Hippocampal formation (tissue), 2 donors: ENCODE measurements at regions not wholly inside any gene's neighbourhood (a gene's known extent, or its start where the extent isn't known, plus 50 kb on each side); places are given as distances from the start of the nearest gene placed in this dataset.

Experiments
- DNase-seq, 2 donors: peaks; one replicate each; lab custom pipeline; 2025; lab: John Stamatoyannopoulos, UW

DNA sequence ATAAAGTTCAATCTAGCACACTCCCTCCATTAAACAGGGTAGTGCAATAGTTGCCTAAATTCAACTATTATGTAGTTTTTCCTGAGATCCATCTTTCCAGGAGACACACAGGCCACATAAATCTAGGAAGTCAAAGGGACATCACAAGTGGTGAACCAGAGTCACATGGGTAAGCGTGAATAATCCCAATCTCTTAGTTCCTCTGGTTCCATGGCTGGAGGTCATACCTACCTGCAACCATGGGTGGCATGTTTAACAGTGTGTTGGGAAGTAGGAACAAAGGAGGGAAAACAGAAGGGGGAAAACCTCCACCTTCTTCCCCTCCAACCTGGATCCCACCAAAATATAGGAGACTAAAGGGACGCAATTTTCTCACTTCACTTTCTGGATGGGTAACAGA, 2651.6 kb downstream of the ARAP2 start:
- DNase-seq = no peak

DNA sequence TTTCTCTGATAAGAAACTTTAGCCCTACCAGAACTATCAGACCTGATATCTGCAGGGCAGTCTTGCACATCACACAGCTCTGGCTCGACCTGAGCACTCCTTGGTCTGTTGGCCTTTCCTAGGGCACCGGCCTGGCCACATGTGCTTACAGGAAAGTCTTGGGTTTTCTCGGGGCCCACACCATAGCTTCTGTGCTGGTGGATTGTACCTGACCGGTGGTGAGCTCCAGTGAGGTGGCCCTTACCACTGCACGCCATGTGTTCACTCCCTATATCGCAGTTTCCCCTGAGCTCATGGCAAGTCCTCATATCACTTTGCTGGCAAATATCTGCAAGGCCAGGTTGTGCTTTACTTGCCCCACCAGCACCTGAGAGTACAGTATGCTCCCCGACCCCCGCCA, 2637.4 kb downstream of the ARAP2 start:
- DNase-seq = no peak

DNA sequence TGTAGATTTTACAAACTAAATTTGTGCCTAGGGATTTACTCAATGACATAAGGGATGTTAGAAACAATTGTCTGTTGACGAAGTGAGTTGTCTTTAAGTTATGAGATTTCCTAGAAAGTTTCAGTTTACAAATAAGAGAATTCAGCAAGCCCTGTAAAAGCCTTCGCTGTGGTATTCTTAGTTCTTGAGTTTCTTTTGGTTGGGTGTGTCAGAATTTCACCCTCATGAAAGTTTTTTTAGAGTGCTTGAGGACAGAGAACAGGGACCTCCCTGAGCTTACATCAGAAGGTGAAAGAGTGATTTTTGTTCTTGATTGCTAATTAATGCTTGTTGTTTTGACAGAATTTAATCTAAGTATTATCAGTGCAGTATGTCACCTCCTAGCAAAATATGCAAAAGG, 2628.2 kb downstream of the ARAP2 start:
- DNase-seq = no peak

DNA sequence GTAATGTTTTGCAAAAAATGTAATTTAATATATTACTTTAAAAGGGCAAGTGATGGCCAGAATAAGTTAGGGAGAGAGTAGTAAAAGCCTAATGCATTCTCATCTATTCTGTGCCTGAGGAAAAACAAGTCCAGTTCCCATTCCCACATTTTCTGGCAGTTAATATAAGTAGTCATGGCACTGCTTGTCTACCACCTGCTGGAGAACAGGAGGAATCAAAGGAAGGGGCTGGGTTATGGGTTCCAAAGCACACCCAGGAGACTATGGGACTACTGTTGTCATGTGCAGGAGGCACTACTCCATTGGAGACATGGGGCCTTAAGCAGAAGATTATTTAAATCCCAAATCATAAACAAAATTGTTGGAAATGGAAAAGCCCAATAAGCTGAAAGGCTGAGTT, 2618.6 kb downstream of the ARAP2 start:
- peak in 1 of 2 donors; percentile 30 for DNase-seq

DNA sequence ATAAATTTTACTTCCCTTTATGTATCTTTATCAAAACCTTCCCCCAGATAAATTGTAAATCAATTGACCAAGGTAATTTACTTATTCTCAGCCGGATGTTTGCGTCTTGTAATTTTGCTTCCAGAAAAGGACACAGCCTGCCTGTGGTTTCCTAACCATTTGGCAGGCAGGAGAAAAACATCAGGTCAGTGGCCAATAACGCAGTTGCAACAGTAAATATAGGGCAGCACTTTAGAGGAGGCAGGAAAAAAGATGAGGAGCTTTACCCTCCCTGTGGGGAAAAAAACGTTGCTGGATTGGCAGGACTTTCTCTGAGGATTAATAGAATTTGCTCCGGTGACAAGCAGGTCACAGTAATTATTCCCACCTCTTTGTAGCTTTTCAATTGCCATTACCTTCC, 2618.1 kb downstream of the ARAP2 start:
- peak in 1 of 2 donors; percentile 1 for DNase-seq

DNA sequence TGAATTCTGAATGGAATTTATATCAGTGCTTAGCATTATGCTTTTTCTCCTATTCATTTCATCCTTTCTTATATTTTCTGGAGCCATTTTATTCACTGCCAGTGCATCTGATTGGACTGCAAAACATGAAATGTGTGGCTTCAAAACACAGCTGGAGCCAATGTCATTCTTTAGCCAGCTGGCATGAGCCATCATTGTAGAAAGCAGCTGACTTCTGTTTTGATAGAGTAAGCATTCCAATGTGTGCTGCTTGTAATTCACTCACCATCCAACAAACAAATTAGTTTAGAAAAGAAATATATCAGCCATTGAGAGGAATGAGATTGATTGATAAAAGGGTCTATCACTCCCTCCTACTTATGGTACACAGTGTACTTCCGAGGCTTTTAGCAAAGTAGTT, 2616.0 kb downstream of the ARAP2 start:
- peak in 1 of 2 donors; percentile 26 for DNase-seq

DNA sequence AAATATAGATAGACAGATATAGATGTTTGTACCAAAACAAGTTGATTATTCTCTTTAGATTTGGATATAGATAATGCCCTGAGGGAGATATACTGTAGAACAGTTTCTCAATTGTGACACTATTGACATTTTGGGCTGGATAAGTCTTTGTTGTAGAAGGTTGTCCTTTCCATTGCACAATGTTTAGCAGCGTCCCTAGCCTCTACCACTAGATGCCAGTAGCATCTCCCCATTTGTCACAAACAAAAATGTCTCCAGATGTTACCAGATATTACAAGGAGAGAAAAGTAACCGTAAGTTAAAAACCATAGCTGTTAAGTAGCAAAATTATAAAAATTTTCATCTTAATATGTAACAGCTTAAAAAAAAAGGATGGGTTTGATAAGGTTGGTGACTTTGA, 2595.3 kb downstream of the ARAP2 start:
- DNase-seq = no peak

DNA sequence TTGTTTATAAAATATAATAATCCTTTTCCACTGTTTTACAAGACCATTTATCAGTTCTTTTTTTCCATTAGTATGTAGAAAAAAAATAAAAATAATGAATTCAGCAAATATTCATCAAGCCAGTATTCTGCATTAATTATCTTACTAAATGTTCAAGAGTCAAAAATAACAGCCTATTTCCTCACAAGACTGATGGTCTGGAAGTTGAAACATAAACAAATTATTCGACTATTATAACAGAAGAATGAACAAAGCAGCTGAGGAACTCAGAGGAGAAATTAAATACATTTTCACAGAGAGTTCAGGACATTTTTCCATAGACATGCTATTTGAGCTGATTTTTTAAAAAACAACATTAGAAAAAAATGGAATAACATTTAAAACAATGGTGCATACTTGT, 2594.8 kb downstream of the ARAP2 start:
- no peak for DNase-seq

DNA sequence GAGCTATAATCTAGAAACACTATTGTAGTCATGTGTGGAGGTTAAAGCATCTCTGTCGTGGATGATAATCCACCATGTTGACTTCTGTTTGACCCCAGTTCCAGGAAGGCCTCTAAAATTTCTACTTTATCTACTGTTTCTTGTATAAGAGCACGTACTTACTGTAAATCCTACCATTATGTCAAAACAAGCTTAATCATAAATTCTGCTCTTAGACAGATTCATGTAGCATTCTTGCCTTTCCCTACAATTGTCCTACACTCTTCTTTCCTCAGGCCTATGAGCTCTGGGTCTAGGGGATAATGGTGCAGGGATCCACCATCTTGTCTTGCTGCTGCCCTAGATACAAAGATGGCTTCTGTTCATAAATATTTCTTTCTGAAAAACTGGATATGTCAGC, 2594.3 kb downstream of the ARAP2 start:
- DNase-seq = no peak

DNA sequence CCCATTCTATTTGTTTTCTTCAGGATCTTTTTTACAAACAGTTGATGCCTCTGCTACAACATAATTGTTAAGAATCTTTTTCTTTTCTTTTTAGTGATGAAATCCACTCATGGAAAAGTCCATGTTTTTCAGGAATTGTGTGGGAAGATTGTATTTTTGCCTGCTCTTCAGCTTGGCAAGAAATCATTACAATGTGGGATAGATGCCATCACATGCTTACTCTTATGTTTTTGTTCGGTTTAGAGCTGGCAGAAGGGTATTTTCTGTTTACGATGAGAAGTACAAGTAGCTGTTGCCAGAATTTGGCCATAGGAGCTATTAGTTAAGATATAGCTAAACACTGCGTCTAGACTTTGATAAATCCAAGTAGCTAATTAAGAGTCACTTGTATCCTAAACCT, 2585.3 kb downstream of the ARAP2 start:
- DNase-seq = peak in 1 of 2 donors; percentile 7

DNA sequence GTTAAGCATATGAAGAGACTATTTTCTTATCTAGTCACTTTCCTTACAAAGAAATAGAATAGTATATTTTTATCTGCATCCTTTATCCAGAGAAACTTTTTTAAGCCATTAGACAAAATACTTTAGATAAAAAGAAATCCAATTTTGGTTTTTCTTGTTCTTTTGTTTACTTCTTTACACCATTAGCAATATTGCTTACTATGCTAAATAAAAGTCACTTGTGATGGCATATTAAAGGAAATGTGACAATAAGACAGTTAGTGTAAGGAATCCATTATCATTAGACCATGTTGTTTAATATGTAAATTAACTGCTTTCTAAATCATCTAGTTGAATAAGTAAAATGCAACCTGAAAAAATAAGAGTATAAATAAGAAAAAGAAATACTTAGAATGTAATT, 2582.7 kb downstream of the ARAP2 start:
- DNase-seq = no peak

DNA sequence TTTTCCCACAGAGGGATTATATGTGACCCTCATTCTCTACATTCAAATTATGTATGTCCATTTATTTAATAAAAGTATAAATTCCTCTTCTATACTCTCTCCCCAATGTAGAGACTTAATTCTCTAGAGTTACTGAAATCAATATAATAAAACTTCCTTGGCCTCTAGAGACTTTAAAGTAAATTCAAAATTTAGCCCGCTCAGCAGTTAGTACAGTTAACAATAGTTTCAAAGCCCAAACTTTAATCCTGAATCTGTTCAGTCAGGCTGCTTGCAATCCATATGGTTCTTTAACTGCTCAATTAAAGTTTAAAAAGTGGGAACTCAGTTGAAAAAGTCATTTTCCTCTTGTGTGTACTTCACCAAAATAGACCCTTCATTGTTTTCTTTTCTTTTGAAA, 2558.4 kb downstream of the ARAP2 start:
- DNase-seq = no peak

DNA sequence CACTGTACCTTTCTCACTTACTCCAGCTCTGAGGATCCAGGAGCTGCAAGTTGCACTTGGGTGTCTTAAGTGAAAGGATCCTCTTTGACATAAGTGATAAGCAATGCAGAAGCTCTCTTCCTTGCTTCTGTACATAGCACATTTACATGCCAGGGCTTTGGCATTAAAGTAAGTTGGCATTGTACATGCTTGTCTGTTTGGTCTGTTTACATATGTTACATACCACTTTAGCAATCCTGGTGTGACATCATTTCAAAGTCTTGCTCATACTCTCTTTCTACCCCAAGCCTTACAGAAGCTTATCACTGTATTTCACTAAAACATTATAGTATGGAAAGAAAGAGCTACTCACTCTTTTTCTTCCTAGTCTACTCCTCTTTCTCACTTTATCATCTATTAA, 2548.3 kb downstream of the ARAP2 start:
- DNase-seq = no peak

DNA sequence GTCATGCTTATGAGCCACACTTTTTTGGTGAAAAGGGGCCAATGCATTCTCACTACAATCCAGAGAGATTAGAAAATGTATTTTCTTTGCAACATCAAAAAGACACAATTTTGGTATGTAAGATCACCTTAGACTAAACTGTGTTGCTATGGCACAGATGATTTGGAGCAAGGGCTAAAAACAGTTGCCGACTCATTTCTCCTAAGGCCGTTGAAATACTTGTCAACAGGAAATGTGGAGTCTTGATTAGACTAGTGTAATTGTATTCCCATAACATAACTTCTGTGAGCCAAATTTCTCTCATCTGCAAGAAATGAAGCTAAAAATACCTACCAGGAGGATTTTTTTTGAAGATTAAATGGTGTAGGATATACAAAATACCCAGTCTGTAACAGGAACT, 2547.7 kb downstream of the ARAP2 start:
- no peak for DNase-seq

DNA sequence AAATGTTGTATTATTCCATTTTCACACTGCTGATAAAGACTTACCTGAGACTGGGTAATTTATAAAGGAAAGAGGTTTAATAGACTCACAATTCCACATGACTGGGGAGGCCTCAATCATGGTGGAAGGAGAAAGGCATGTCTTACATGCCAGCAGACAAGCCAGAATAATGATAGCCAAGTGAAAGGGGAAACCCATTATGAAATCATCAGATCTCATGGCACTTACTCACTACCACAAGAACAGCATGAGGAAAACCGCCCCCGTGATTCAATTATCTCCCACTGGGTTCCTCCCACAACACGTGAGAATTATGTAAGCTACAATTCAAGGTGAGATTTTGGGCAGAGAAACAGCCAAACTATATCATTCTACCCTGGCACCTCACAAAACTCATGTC, 2535.1 kb downstream of the ARAP2 start:
- DNase-seq = no peak

DNA sequence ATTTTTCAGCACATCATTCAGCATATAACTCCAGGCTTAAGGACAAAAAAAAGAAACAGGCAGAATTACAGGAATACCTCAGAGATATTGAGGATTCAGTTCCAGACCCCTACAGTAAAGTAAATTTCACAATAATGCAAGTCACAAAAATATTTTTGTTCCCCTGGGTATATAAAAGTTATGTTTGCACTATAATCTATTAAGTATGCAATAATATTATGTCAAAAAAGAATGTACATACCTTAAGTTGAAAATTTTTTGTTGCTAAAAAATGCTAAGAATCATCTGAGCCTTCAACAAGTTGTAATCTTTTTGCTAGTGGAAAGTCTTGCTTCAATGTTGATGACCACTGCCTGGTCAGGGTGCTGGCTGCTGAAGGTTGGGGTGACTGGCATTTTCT, 2532.5 kb downstream of the ARAP2 start:
- DNase-seq = no peak

DNA sequence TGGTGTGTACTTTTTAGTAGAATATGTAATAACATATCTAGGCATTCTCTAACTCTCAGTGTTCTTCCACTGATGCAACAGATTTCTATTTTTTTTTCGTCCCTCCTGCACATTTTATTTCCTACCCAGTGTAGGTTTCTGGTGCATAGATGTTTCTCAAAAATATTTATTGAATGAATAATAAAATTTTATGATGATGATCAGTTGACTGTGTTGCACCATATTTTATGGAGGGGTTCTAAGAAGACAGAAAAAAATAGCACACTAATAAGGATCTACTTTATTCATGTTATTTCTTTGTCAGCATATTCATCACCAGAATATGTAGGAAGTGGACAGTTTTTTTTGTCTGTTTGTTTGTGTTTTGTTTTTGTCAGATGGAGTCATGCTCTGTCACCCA, 2529.3 kb downstream of the ARAP2 start:
- no peak for DNase-seq

DNA sequence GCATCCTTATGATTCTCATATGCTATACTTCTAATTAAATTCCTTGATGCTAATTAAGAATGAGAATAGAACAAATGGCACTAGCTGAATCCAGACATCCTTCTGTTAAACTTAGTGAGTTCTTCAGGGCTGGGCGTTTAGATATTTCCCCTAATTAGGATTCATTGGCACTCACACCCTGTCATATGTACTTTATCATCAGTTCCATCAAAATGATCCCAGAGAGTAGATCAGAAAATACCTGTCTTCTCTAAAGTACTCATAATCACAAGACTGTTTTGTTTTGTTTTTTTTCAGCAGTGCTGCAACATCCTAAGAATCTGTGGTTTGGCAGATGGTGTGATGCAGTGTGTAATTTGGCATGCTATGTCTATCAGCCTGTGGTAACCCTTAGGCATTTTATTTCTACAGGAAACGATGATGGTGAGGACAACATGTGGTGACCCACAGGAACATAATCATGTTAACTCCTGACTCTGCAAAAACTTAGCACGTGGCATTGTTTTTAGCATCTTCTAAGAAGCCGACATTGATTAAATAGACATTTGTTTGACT, 2528.4 kb downstream of the ARAP2 start:
- DNase-seq = no peak

DNA sequence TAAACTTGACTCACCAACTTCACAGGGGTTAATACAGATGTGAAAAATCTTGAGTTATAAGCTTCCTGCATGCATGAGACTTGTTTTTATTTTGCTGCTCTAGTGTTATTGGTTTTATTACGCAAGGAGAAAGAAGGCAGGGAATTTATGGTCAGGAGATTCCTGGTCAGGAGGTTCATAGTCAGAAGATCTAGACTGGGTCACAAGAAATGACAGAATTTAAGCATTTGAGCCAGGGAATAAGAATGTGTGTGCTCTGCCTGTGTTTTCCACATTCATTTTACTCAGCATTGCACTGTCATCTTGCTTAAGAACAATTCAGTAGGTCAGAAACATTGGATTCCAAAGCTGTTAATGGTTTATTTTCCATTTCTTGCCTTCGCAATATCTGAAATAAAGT, 2522.1 kb downstream of the ARAP2 start:
- DNase-seq = no peak

DNA sequence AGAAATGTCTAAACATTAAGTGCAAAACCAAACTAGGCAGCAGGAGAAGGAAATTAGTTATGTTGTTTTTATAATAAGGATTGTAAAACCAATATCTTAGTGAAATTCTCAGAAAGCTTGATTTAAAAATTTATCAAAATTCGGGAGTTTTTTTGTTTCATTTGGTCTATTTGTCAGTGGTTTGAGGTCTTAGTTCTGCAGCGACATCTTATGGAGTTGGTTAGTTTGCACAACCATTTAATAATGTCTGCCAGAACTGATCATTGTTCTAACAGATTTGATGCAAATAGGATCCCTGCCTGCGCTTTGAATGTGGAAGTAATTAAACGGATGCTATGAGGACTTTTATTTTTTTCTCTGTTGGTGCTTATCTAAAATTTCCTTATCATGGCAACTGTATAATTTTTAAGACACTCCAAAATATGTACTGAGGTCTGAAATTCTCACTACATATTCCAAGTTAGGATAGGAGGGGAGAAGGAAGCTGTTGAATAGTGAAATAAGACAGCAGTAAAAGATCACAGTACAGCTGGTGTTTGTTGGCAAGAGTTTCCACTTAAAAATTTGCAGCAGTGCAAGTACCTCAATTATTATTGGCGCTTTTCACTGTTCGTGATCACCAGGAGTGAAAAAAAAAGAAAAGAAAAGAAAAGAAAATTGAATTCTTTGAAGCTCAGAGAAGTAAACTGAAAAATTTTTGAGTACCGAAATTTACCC, 2521.4 kb downstream of the ARAP2 start:
- peak in 1 of 2 donors; percentile 65 for DNase-seq

DNA sequence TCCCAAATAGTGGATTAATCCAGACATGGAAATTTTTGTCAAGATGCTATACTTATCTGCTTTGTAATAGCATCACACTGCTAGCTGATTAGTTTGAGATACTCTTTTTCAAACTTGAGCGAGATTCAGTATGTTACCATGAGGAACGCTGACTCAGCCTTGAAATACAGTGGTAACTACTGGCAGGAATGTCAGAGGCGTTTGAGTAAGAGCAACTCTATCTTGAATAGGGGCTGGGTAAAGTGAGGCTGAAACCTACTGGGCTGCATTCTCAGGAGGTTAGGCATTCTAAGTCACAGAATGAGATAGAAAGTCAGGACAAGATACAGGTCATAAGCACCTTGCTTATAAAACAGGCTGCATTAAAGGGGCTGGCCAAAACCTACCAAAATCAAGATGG, 2519.6 kb downstream of the ARAP2 start:
- DNase-seq = no peak

DNA sequence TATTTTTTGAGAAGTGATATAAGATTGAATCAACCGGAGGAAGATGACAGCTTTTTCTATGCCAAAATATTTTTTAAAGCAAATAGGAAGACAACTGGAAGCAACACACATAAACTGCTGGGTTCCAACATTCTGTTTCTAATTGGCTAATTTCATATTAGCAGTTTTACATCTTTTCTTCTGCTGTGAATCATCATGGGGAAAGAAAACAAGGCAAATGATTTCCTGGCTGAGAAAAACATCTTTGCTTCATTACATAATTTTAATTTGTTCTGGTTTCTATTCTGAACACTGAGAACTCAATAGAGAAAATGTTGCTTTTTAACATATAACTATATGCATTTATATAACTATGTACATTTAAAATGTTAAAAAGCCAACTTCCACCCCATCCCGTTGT, 2518.5 kb downstream of the ARAP2 start:
- DNase-seq = no peak

DNA sequence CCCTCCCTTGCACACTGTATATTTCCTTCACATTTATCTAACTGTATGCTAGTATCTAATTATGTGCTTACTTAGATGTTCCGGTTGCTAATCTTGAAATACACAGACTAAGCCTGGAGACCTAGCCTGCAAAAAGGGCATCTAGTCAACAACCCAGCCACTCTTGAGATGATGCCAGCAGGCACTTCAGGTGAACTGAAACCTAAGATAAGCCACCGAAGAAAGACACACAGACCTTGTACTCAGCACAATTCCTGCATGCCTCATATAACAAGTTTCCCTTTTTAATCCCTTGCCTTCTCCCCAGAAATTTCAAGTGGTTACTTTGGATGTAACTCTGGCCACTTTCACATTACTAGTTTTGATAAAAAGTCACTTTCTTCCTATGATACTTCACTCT, 2506.6 kb downstream of the ARAP2 start:
- DNase-seq = no peak
